ENCODE measurements at regions not wholly inside any gene's neighbourhood (a gene's known extent, or its start where the extent isn't known, plus 50 kb on each side); places are given as distances from the start of the nearest gene placed in this dataset.

DNA sequence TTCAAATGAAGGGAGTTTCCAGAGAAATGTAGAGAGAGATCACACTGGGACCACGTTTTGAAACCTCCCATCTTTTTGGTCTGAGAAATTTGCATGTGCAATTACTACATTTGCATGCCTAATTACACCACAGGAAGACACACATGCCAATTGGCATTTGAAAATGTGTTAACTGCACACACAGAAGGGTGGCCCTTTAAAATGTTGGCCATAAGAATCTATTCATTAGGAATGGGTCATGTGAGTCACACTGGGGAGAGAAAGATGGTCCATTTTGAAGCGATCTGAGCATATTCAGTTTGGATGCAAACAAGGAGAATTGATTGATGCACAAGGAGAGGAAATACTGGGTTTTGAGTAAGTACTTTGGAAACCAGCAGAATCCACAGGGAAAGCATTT lies 1407.1 kb upstream of the ACVR2A start:
- TF ChIP-seq, protein P1, sequence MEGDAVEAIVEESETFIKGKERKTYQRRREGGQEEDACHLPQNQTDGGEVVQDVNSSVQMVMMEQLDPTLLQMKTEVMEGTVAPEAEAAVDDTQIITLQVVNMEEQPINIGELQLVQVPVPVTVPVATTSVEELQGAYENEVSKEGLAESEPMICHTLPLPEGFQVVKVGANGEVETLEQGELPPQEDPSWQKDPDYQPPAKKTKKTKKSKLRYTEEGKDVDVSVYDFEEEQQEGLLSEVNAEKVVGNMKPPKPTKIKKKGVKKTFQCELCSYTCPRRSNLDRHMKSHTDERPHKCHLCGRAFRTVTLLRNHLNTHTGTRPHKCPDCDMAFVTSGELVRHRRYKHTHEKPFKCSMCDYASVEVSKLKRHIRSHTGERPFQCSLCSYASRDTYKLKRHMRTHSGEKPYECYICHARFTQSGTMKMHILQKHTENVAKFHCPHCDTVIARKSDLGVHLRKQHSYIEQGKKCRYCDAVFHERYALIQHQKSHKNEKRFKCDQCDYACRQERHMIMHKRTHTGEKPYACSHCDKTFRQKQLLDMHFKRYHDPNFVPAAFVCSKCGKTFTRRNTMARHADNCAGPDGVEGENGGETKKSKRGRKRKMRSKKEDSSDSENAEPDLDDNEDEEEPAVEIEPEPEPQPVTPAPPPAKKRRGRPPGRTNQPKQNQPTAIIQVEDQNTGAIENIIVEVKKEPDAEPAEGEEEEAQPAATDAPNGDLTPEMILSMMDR (IDR thresholded peaks at IDR 0.05), result no peak
- TF ChIP-seq POLR2A (IDR thresholded peaks at IDR 0.05), result no peak

All from Peyer's patch (tissue), 4 donors.